GM12865 (cell line): ENCODE measurements at regions not wholly inside any gene's neighbourhood (a gene's known extent, or its start where the extent isn't known, plus 50 kb on each side); places are given as distances from the start of the nearest gene placed in this dataset.
"Not testable (repeated sequence)": the region's sequence is repeated elsewhere in the genome, so short reads cannot be mapped to it uniquely, and the experiment has no call there.

ENCODE experiments used
- DNase-seq: peaks from one replicate; pipeline ENCODE4 v3.0.0; 2010; ENCODE audit warnings: low read depth
- H3K4me3 ChIP-seq: 2 replicates; pipeline ENCODE4 v1.5.1; 2011; ENCODE audit warnings: mild to moderate bottlenecking, low read depth, low read length, control low read depth
- TF ChIP-seq, protein P1 (sequence below): IDR thresholded peaks from 2 replicates; pipeline ENCODE4 v1.5.1; 2011; ENCODE audit warnings: low read length, control low read depth, low read depth, inconsistent platforms; ENCODE audit not compliant: insufficient read depth; ENCODE audit errors: missing control alignments

GRCh38 chr5:158244882-158245281 is 385.9 kb upstream of the CLINT1 start:
- no peak overlapping the region for H3K4me3 ChIP-seq
- TF ChIP-seq, protein P1, sequence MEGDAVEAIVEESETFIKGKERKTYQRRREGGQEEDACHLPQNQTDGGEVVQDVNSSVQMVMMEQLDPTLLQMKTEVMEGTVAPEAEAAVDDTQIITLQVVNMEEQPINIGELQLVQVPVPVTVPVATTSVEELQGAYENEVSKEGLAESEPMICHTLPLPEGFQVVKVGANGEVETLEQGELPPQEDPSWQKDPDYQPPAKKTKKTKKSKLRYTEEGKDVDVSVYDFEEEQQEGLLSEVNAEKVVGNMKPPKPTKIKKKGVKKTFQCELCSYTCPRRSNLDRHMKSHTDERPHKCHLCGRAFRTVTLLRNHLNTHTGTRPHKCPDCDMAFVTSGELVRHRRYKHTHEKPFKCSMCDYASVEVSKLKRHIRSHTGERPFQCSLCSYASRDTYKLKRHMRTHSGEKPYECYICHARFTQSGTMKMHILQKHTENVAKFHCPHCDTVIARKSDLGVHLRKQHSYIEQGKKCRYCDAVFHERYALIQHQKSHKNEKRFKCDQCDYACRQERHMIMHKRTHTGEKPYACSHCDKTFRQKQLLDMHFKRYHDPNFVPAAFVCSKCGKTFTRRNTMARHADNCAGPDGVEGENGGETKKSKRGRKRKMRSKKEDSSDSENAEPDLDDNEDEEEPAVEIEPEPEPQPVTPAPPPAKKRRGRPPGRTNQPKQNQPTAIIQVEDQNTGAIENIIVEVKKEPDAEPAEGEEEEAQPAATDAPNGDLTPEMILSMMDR: no peak
- DNase-seq: no peak

DNA sequence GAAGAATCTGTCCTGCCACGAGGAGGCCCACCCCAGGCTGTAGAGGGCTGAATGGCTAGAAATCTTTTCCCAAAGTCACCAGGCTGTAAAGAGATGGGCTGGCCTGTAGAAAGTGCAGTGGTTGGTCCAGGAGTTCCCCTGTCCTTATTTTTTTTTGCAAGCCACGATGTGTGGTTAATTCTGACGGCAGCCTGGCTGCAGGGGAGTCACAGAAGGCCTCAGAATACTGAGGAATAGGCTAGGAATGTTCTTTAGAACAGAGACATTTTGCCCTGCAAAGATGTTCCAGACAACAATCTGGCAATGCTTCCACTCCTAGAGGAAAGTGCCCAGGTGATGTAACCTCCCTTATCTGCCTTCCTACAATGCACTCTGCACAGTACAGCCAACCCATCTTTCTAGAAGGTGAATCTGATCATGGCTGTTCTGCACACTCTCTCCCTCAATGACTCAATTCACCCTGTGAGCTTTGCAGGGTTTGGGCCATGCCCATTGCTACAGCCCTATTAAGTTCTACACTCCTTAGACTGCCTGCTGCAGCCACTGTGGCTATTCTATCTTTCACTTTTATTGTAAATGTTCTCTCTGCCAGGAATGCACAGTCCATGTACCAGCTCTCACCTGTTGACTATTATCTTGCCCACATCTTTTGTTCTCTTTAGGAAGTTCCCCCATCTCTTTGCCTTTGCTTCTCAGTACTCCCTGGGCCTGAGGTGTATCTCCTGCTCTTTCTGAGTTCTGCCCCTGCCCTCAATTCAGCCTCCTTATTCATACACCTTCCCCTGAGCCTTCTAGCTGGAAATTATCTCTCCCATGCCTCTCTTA is 377.8 kb upstream of the CLINT1 start:
- DNase-seq: no peak

GRCh38 chr5:158235159-158235547 is 376.2 kb upstream of the CLINT1 start:
- TF ChIP-seq, protein P1: no peak
- DNase-seq: no peak
- no peak overlapping the region for H3K4me3 ChIP-seq

More for the DNA sequence above, 377.8 kb upstream of the CLINT1 start:
- TF ChIP-seq, protein P1: no peak
- H3K4me3 ChIP-seq: no peak overlapping the region

DNA sequence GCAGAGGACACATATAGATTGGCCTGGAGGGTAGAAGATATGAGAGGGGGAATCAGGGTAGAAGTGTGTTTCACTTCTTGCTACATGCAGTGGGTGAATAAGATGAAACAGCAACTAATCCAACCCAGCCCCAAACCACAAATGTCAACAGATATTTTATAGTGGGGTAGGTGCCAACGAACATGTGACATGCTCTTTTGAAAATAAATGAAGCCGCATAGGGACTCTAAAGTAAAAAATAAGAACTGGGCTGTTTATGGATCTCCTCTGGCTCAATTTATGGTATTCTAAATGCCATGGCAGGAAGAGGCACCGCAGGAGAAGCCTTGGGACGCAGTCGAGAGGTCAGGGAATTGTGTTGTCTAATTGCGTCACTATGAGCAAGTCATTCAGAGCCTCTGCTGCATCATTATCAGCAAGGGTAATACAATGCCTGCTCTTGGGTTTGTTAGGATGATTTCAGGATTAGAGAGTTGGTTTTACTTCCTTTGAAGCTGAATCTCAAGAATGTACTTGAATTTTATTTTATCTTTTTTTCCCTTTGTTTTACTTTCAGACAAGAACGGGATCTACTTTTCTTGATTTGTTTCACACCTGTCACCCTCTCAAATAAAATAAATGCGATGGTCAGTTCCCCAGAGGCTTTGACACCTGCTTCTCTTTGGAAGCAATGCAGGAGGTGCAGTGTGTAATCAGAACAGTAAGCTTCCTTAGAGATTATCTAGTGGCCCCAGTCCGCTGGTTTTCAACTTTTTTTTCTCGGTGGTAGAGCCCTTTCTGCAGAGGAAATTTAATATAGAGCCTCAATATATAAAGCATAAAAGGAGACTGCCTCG is 375.6 kb upstream of the CLINT1 start:
- DNase-seq: no peak
- no peak overlapping the region for H3K4me3 ChIP-seq
- TF ChIP-seq, protein P1: no peak

DNA sequence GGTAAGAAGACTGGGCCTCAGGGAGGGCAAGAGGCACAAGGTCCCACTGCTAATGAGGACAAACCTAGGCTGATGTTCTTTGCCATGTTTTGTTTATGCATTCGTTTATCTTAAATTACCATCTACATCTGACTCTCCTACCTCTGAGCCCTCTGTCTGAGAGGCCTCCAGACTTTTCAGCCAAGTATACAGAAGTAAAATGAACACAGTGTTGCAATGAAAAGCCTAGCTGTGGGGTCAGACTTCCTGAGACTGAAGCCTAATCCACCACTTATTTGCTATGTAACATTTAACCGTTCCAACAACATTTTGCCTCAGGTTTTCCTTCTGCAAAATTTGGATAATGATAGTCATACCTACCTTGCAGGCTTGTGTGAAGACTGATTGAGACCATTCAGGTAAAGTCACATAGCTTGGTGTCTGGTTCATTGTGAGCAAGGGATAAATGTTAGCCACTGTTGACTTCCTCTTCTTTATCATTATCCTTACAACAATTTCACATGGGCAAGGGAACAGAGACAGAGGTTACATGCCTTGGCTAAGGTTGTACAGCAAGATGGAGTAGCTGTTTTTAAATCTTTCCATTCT is 374.9 kb upstream of the CLINT1 start:
- TF ChIP-seq, protein P1: no peak
- H3K4me3 ChIP-seq: no peak overlapping the region
- DNase-seq: no peak

- H3K4me3 ChIP-seq, DNase-seq: not testable (repeated sequence)
These were observed 368.4 kb upstream of the CLINT1 start for GRCh38 chr5:158227314-158227713.

GRCh38 chr5:158226496-158226895 is 367.6 kb upstream of the CLINT1 start:
- DNase-seq: no peak
- TF ChIP-seq, protein P1: no peak

More at GRCh38 chr5:158226496-158226895, 367.6 kb upstream of the CLINT1 start:
- no peak overlapping the region for H3K4me3 ChIP-seq
